Caco-2 (cell line): ENCODE measurements at regions not wholly inside any gene's neighbourhood (a gene's known extent, or its start where the extent isn't known, plus 50 kb on each side); places are given as distances from the start of the nearest gene placed in this dataset.

Source experiments
- BruUV-seq: library from RNA; stranded (reverse); fragments of 400-500 nt; replicated peaks from 2 replicates; lab custom pipeline; 2021; lab: Mats Ljungman, UMichigan
- CTCF ChIA-PET: fragments of 300-600 bp; sonication (Branson Sonifier 250); formaldehyde crosslinking; loops from one replicate; lab custom pipeline; 2022; ENCODE audit warnings: antibody characterized with exemption; lab: Charles Lee
- POLR2A ChIA-PET: fragments of 300-600 bp; sonication (Branson Sonifier 250); formaldehyde crosslinking; loops from one replicate; lab custom pipeline; 2022; ENCODE audit warnings: antibody characterized with exemption; lab: Charles Lee
- DNase-seq, 2 experiments: peaks; one replicate each; pipeline versions ENCODE4 v3.0.0 to v3.0.0-alpha.2; 2020 to 2022
- H3K27me3 ChIP-seq: replicated peaks from 2 replicates; pipeline ENCODE4 v1.6.0; 2011; ENCODE audit warnings: low read length; ENCODE audit not compliant: control insufficient read depth, insufficient read depth
- H3K36me3 ChIP-seq: 2 replicates; pipeline ENCODE4 v1.5.1; 2011; ENCODE audit warnings: low read length; ENCODE audit not compliant: control insufficient read depth, insufficient read depth
- H3K4me1 ChIP-seq: fragments of 250-450 bp; sonication (Bioruptor Pico); 2 replicates; pipeline ENCODE4 v1.5.1; 2020; ENCODE audit warnings: mild to moderate bottlenecking
- H3K4me3 ChIP-seq: 2 replicates; pipeline ENCODE4 v1.5.1; 2011; ENCODE audit warnings: low read depth, mild to moderate bottlenecking, control low read depth, low read length
- H3K9me3 ChIP-seq: fragments of 250-450 bp; sonication (Bioruptor Pico); 2 replicates; pipeline ENCODE4 v1.5.1; 2020; ENCODE audit warnings: mild to moderate bottlenecking, moderate library complexity
- H3K27ac Mint-ChIP-seq: one replicate; pipeline ENCODE4 v1.8.0; 2022; ENCODE audit warnings: mixed read lengths; ENCODE audit not compliant: unreplicated experiment
- H3K27me3 Mint-ChIP-seq: one replicate; pipeline ENCODE4 v1.8.0; 2022; ENCODE audit warnings: mixed read lengths; ENCODE audit not compliant: insufficient read depth, unreplicated experiment
- H3K36me3 Mint-ChIP-seq: one replicate; pipeline ENCODE4 v1.8.0; 2022; ENCODE audit warnings: mild to moderate bottlenecking, mixed read lengths; ENCODE audit not compliant: insufficient read depth, unreplicated experiment
- H3K4me1 Mint-ChIP-seq: one replicate; pipeline ENCODE4 v1.8.0; 2022; ENCODE audit warnings: low read depth, mixed read lengths; ENCODE audit not compliant: unreplicated experiment
- H3K4me3 Mint-ChIP-seq: one replicate; pipeline ENCODE4 v1.8.0; 2022; ENCODE audit warnings: mild to moderate bottlenecking, moderate library complexity, mixed read lengths; ENCODE audit not compliant: unreplicated experiment
- H3K9me3 Mint-ChIP-seq: one replicate; pipeline ENCODE4 v1.8.0; 2022; ENCODE audit warnings: mixed read lengths; ENCODE audit not compliant: unreplicated experiment
- CTCF ChIP-seq, 2 experiments: fragments of 200-600 bp in 1 of 2; IDR thresholded peaks; 1 replicate in 1 of 2; 2 replicates in 1 of 2; pipeline versions ENCODE4 v1.5.1 to v1.8.0; 2011 to 2022; ENCODE audit warnings: antibody characterized with exemption in 1 of 2, control low read depth in 1 of 2, inconsistent platforms in 1 of 2, low read depth in 1 of 2, low read length in 1 of 2, mild to moderate bottlenecking in 1 of 2, moderate library complexity in 1 of 2; ENCODE audit not compliant: insufficient read depth in 1 of 2, severe bottlenecking in 1 of 2, unreplicated experiment in 1 of 2
- intact Hi-C: fragments of 100-400 bp; cut with micrococcal nuclease; formaldehyde crosslinking; loops from one replicate; pipeline ENCODE4 v1.10.0; 2022; ENCODE audit not compliant: unreplicated experiment

GRCh38 chr6:104014163-104014959, 845.4 kb downstream of the HACE1 start:
- no peaks in the 10 kb centered on the region for H3K36me3 ChIP-seq
- H3K4me1 Mint-ChIP-seq: no peaks in the 10 kb centered on the region
- DNase-seq: no peak
- H3K4me3 Mint-ChIP-seq: no peak overlapping the region
- no peaks in the 10 kb centered on the region for H3K27me3 ChIP-seq
- H3K9me3 ChIP-seq: no peaks in the 10 kb centered on the region
- intact Hi-C loops: no loop called here
- BruUV-seq: no TSS peak
- CTCF ChIA-PET: no interaction called here
- no peak overlapping the region for H3K4me3 ChIP-seq
- no peak overlapping the region for H3K27ac Mint-ChIP-seq
- H3K36me3 Mint-ChIP-seq: no peaks in the 10 kb centered on the region
- no peaks in the 10 kb centered on the region for H3K4me1 ChIP-seq
- TF ChIP-seq CTCF (IDR thresholded peaks at IDR 0.05; ENCODE audit: insufficient read depth in 1 of 2, low read depth in 1 of 2, low read length in 1 of 2, severe bottlenecking in 1 of 2, unreplicated experiment in 1 of 2): no peak
- H3K9me3 Mint-ChIP-seq: no peaks in the 10 kb centered on the region
- POLR2A ChIA-PET: no interaction called here
- H3K27me3 Mint-ChIP-seq: no peaks in the 10 kb centered on the region

- Histone ChIP-seq H3K9me3 (no peaks in the 10 kb centered on the region), H3K4me3 (no peak overlapping the region), H3K27me3 (no peaks in the 10 kb centered on the region), H3K36me3 (no peaks in the 10 kb centered on the region), H3K4me1 (no peaks in the 10 kb centered on the region)
- H3K4me3 Mint-ChIP-seq: no peak overlapping the region
- CTCF ChIA-PET: no interaction called here
- intact Hi-C loops: no loop called here
- H3K4me1 Mint-ChIP-seq: no peaks in the 10 kb centered on the region
- BruUV-seq: no TSS peak
- H3K27ac Mint-ChIP-seq: no peak overlapping the region
- TF ChIP-seq CTCF (IDR thresholded peaks at IDR 0.05; ENCODE audit: insufficient read depth in 1 of 2, low read depth in 1 of 2, low read length in 1 of 2, severe bottlenecking in 1 of 2, unreplicated experiment in 1 of 2): no peak
- no peak for DNase-seq
- no peaks in the 10 kb centered on the region for H3K27me3 Mint-ChIP-seq
- H3K9me3 Mint-ChIP-seq: no peaks in the 10 kb centered on the region
- POLR2A ChIA-PET: no interaction called here
- H3K36me3 Mint-ChIP-seq: no peaks in the 10 kb centered on the region
These were observed 846.3 kb downstream of the HACE1 start for GRCh38 chr6:104013312-104013971.

GRCh38 chr6:104010897-104011296, 848.8 kb downstream of the HACE1 start:
- DNase-seq: no peak
- H3K4me3 Mint-ChIP-seq: no peak overlapping the region
- TF ChIP-seq CTCF (IDR thresholded peaks at IDR 0.05; ENCODE audit: insufficient read depth in 1 of 2, low read depth in 1 of 2, low read length in 1 of 2, severe bottlenecking in 1 of 2, unreplicated experiment in 1 of 2): no peak
- Histone ChIP-seq H3K4me1 (no peaks in the 10 kb centered on the region), H3K9me3 (no peaks in the 10 kb centered on the region), H3K36me3 (no peaks in the 10 kb centered on the region), H3K4me3 (no peak overlapping the region), H3K27me3 (no peaks in the 10 kb centered on the region)
- no peak overlapping the region for H3K27ac Mint-ChIP-seq
- no peaks in the 10 kb centered on the region for H3K27me3 Mint-ChIP-seq
- H3K9me3 Mint-ChIP-seq: no peaks in the 10 kb centered on the region
- no peaks in the 10 kb centered on the region for H3K4me1 Mint-ChIP-seq
- no TSS peak for BruUV-seq
- POLR2A ChIA-PET: no interaction called here
- CTCF ChIA-PET: no interaction called here
- H3K36me3 Mint-ChIP-seq: no peaks in the 10 kb centered on the region
- intact Hi-C loops: no loop called here
